Right lobe of liver (tissue), 4 donors: ENCODE measurements at regions not wholly inside any gene's neighbourhood (a gene's known extent, or its start where the extent isn't known, plus 50 kb on each side); places are given as distances from the start of the nearest gene placed in this dataset.

Source experiments
- CTCF ChIP-seq, 4 donors: fragments of 200-600 bp in 3 of 4; fragments of 450-650 bp in 1 of 4; IDR thresholded peaks; one replicate each; pipeline versions ENCODE4 v1.5.1 to v1.8.0; 2016 to 2022; ENCODE audit warnings: antibody characterized with exemption in 4 of 4, mild to moderate bottlenecking in 2 of 4
- POLR2A ChIP-seq: fragments of 450-650 bp; IDR thresholded peaks from one replicate; pipeline ENCODE4 v1.6.1; 2017; ENCODE audit warnings: antibody characterized with exemption, mild to moderate bottlenecking
- donor health status: DM: no; HTN: no; CAD: no.
- donor health status: DM: no; HTN: no; CAD: no.
- donor health status: DM: no; HTN: yes; CAD: no.

GRCh38 chr1:18010408-18010807 is 97.2 kb upstream of the IGSF21 start:
- TF ChIP-seq CTCF (IDR thresholded peaks at IDR 0.05) (no peak), POLR2A (no peak)
